SU-DHL-6 (cell line): ENCODE measurements at regions not wholly inside any gene's neighbourhood (a gene's known extent, or its start where the extent isn't known, plus 50 kb on each side); places are given as distances from the start of the nearest gene placed in this dataset.

Experiments
- H2AFZ ChIP-seq: fragments of 200-600 bp; sonication (generic); 2 replicates; pipeline ENCODE4 v1.6.1; 2014; ENCODE audit warnings: low read depth, mild to moderate bottlenecking, moderate library complexity, mixed read lengths, antibody characterized with exemption, low read length; ENCODE audit not compliant: severe bottlenecking
- H3F3A ChIP-seq: fragments of 200-600 bp; shearing (Covaris generic); 2 replicates; pipeline ENCODE4 v1.6.0; 2016; ENCODE audit warnings: antibody characterized with exemption, mild to moderate bottlenecking; ENCODE audit not compliant: insufficient read depth
- H3K27ac ChIP-seq: fragments of 200-600 bp; sonication (generic); 2 replicates; pipeline ENCODE4 v1.5.1; 2016; ENCODE audit warnings: low read depth, mild to moderate bottlenecking, low read length, moderate library complexity, mixed read lengths
- H3K27me3 ChIP-seq: fragments of 200-600 bp; sonication (generic), shearing (Covaris generic); 2 replicates; pipeline ENCODE4 v1.6.0; 2014; ENCODE audit warnings: mild to moderate bottlenecking, low read length
- H3K36me3 ChIP-seq: fragments of 200-600 bp; sonication (generic); 2 replicates; pipeline ENCODE4 v1.6.1; 2014; ENCODE audit warnings: mild to moderate bottlenecking, low read length, mixed read lengths
- H3K4me2 ChIP-seq: fragments of 300-600, 200-600 bp; shearing (Covaris generic), sonication (generic); 2 replicates; pipeline ENCODE4 v1.6.0; 2014; ENCODE audit warnings: low read length, low read depth, mild to moderate bottlenecking; ENCODE audit not compliant: poor library complexity, severe bottlenecking
- H3K4me3 ChIP-seq: fragments of 200-600 bp; sonication (generic); 2 replicates; pipeline ENCODE4 v1.5.1; 2014; ENCODE audit warnings: antibody characterized with exemption, low read length, mild to moderate bottlenecking, mixed read lengths; ENCODE audit not compliant: insufficient read depth, poor library complexity, severe bottlenecking
- H3K79me2 ChIP-seq: fragments of 200-600 bp; sonication (generic); 2 replicates; pipeline ENCODE4 v1.6.1; 2014; ENCODE audit warnings: mild to moderate bottlenecking, low read length, moderate library complexity; ENCODE audit not compliant: insufficient read depth
- H3K9ac ChIP-seq: fragments of 200-600 bp; sonication (generic); 2 replicates; pipeline ENCODE4 v1.7.0; 2014; ENCODE audit warnings: mild to moderate bottlenecking, low read length
- H3K9me2 ChIP-seq: fragments of 200-600 bp; sonication (generic); replicated peaks from 2 replicates; pipeline ENCODE4 v1.6.1; 2014; ENCODE audit warnings: low read length; ENCODE audit not compliant: insufficient read depth
- H3K9me3 ChIP-seq: fragments of 200-600 bp; sonication (generic); 2 replicates; pipeline ENCODE4 v1.6.1; 2014; ENCODE audit warnings: low read length, mixed read lengths; ENCODE audit not compliant: insufficient read depth
- H4K20me1 ChIP-seq: fragments of 200-600 bp; sonication (generic); 2 replicates; pipeline ENCODE4 v1.6.1; 2014; ENCODE audit warnings: low read depth, mild to moderate bottlenecking, antibody characterized with exemption, low read length, moderate library complexity, mixed read lengths
- CTCF ChIP-seq: fragments of 200-600 bp; sonication (generic); IDR thresholded peaks from one replicate; pipeline ENCODE4 v1.5.1; 2017; ENCODE audit warnings: antibody characterized with exemption, mild to moderate bottlenecking, low read length, moderate library complexity; ENCODE audit not compliant: insufficient read depth, poor library complexity, severe bottlenecking
- EZH2phosphoT487 ChIP-seq: fragments of 200-600 bp; sonication (generic), shearing (Covaris generic); conservative IDR thresholded peaks from 2 replicates; pipeline ENCODE4 v1.6.1; 2018; ENCODE audit warnings: mild to moderate bottlenecking, antibody characterized with exemption, low read length, moderate library complexity, mixed read lengths

GRCh38 chr2:177108890-177109289, 103.7 kb upstream of the HNRNPA3 start:
- Histone ChIP-seq H3K4me3 (no peak overlapping the region), H3K79me2 (no peaks in the 10 kb centered on the region), H3K36me3 (no peaks in the 10 kb centered on the region), H3K9me2 (no peaks in the 10 kb centered on the region), H3K9me3 (no peaks in the 10 kb centered on the region), H3K27me3 (no peaks in the 10 kb centered on the region), H3F3A (no peaks in the 10 kb centered on the region), H3K4me2 (no peak overlapping the region), H2AFZ (no peak overlapping the region), H3K9ac (no peak overlapping the region), H4K20me1 (no peaks in the 10 kb centered on the region), H3K27ac (no peak overlapping the region)
- TF ChIP-seq EZH2phosphoT487 (no peak), CTCF (no peak)

GRCh38 chr2:177114712-177115111, 97.9 kb upstream of the HNRNPA3 start:
- Histone ChIP-seq H4K20me1 (no peaks in the 10 kb centered on the region), H3K4me3 (no peak overlapping the region), H3K27ac (no peak overlapping the region), H3K9me2 (no peaks in the 10 kb centered on the region), H3K27me3 (no peaks in the 10 kb centered on the region), H2AFZ (no peak overlapping the region), H3F3A (no peaks in the 10 kb centered on the region), H3K4me2 (no peak overlapping the region), H3K36me3 (no peaks in the 10 kb centered on the region), H3K9me3 (no peaks in the 10 kb centered on the region), H3K9ac (no peak overlapping the region), H3K79me2 (no peaks in the 10 kb centered on the region)
- TF ChIP-seq CTCF: no peak

GRCh38 chr2:177117755-177118154, 94.8 kb upstream of the HNRNPA3 start:
- Histone ChIP-seq H3K79me2 (no peaks in the 10 kb centered on the region), H2AFZ (no peak overlapping the region), H4K20me1 (no peaks in the 10 kb centered on the region), H3K27ac (no peak overlapping the region), H3K4me3 (no peak overlapping the region), H3K9ac (no peak overlapping the region), H3K9me2 (no peaks in the 10 kb centered on the region), H3K4me2 (no peak overlapping the region), H3K27me3 (no peaks in the 10 kb centered on the region), H3F3A (no peaks in the 10 kb centered on the region), H3K36me3 (no peaks in the 10 kb centered on the region), H3K9me3 (no peaks in the 10 kb centered on the region)
- TF ChIP-seq EZH2phosphoT487: no peak

- H2AFZ ChIP-seq: no peak overlapping the region
- no peaks in the 10 kb centered on the region for H4K20me1 ChIP-seq
- no peak overlapping the region for H3K27ac ChIP-seq
- TF ChIP-seq CTCF: no peak
- TF ChIP-seq EZH2phosphoT487: no peak
- no peaks in the 10 kb centered on the region for H3F3A ChIP-seq
- H3K9me2 ChIP-seq: no peaks in the 10 kb centered on the region
- H3K36me3 ChIP-seq: no peaks in the 10 kb centered on the region
- no peak overlapping the region for H3K9ac ChIP-seq
- H3K79me2 ChIP-seq: no peaks in the 10 kb centered on the region
- no peaks in the 10 kb centered on the region for H3K27me3 ChIP-seq
- H3K9me3 ChIP-seq: no peaks in the 10 kb centered on the region
- no peak overlapping the region for H3K4me2 ChIP-seq
- no peak overlapping the region for H3K4me3 ChIP-seq
Observed at GRCh38 chr2:177118636-177119035, 94.0 kb upstream of the HNRNPA3 start.
